ENCODE measurements at regions not wholly inside any gene's neighbourhood (a gene's known extent, or its start where the extent isn't known, plus 50 kb on each side); places are given as distances from the start of the nearest gene placed in this dataset.

GRCh38 chr18:60966876-60967275, 366.4 kb upstream of the CDH20 start:
- no peak for TF ChIP-seq CTCF (IDR thresholded peaks at IDR 0.05; ENCODE audit: low read length)
- no peak for TF ChIP-seq EZH2phosphoT487 (IDR thresholded peaks at IDR 0.05; ENCODE audit: low read length)
- TF ChIP-seq EZH2 (optimal IDR thresholded peaks at IDR 0.05; ENCODE audit: low read depth, low read length) = no peak
